H1 (cell line): ENCODE measurements at regions not wholly inside any gene's neighbourhood (a gene's known extent, or its start where the extent isn't known, plus 50 kb on each side); places are given as distances from the start of the nearest gene placed in this dataset.

ENCODE experiments used
- ASH2L ChIP-seq: fragments of 200-600, 300-600 bp; sonication (generic); IDR thresholded peaks from one replicate; pipeline ENCODE4 v1.7.1; 2017; ENCODE audit warnings: low read length
- CHD2 ChIP-seq: IDR thresholded peaks from 2 replicates; pipeline ENCODE4 v1.6.1; 2012; ENCODE audit warnings: low read length, improper control_type of control experiment
- CREB1 ChIP-seq: IDR thresholded peaks from 2 replicates; pipeline ENCODE4 v1.6.1; 2012; ENCODE audit warnings: inconsistent platforms
- EP300 ChIP-seq, 2 experiments: IDR thresholded peaks; 1 replicate in 1 of 2; 2 replicates in 1 of 2; pipeline ENCODE4 v1.6.1; 2011 to 2012; ENCODE audit warnings: low read depth in 2 of 2, low read length in 2 of 2, mild to moderate bottlenecking in 2 of 2, borderline replicate concordance in 1 of 2, inconsistent platforms in 1 of 2, moderate library complexity in 1 of 2
- JUN ChIP-seq: IDR thresholded peaks from 2 replicates; pipeline ENCODE4 v1.6.1; 2011; ENCODE audit warnings: low read depth, mild to moderate bottlenecking, improper control_type of control experiment, low read length
- JUND ChIP-seq: IDR thresholded peaks from 2 replicates; pipeline ENCODE4 v1.6.1; 2011; ENCODE audit warnings: mild to moderate bottlenecking, improper control_type of control experiment, low read length
- POLR2A ChIP-seq, 2 experiments: IDR thresholded peaks; 1 replicate in 1 of 2; 2 replicates in 1 of 2; pipeline ENCODE4 v1.6.1; 2011; ENCODE audit warnings: low read depth in 2 of 2, low read length in 2 of 2, mild to moderate bottlenecking in 2 of 2; ENCODE audit errors: control extremely low read depth in 1 of 2
- RAD21 ChIP-seq, 2 experiments: IDR thresholded peaks in 1 of 2; conservative IDR thresholded peaks in 1 of 2; 2 replicates each; pipeline ENCODE4 v1.6.1; 2011; ENCODE audit warnings: low read depth in 2 of 2, low read length in 2 of 2, improper control_type of control experiment in 1 of 2, inconsistent platforms in 1 of 2, mild to moderate bottlenecking in 1 of 2, moderate library complexity in 1 of 2
- SP2 ChIP-seq: IDR thresholded peaks from 2 replicates; pipeline ENCODE4 v1.6.1; 2012; ENCODE audit warnings: mild to moderate bottlenecking, low read length, inconsistent platforms
- SUZ12 ChIP-seq: fragments of 200-600 bp; sonication (generic); IDR thresholded peaks from 2 replicates; pipeline ENCODE4 v1.6.1; 2012; ENCODE audit warnings: mild to moderate bottlenecking, inconsistent platforms, low read length, moderate library complexity, mixed read lengths
- TF ChIP-seq, protein P1 (sequence below), 3 experiments: IDR thresholded peaks; 1 replicate in 2 of 3; 2 replicates in 1 of 3; pipeline versions ENCODE4 v1.5.1 to v1.6.1; 2011; ENCODE audit warnings: low read length in 3 of 3, mild to moderate bottlenecking in 3 of 3, inconsistent platforms in 2 of 3, low read depth in 1 of 3, moderate library complexity in 1 of 3; ENCODE audit not compliant: insufficient read depth in 1 of 3; ENCODE audit errors: control extremely low read depth in 1 of 3

DNA sequence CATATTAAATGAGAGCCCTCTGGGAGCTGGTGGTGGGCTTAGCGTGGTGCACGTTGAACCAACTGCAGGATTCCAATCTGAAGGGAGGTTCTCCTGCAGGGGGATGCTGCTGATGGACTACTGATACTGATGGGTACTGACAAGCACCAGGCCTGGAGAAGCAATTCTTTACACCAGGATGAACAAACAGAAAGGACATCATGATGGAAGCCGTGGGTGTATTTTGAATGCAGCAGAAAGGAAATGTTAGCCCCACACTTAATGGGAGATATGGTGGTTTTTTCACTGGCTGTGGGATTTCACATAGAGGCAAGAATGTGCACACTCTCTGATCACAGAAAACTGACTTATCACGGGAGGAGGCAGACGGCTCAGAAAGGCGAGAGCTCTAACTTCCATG, 299.7 kb downstream of the TEX29 start:
- no peak for TF ChIP-seq POLR2A (IDR thresholded peaks at IDR 0.05; ENCODE audit: control extremely low read depth in 1 of 2, low read depth in 2 of 2, low read length in 2 of 2)
- TF ChIP-seq, protein P1, sequence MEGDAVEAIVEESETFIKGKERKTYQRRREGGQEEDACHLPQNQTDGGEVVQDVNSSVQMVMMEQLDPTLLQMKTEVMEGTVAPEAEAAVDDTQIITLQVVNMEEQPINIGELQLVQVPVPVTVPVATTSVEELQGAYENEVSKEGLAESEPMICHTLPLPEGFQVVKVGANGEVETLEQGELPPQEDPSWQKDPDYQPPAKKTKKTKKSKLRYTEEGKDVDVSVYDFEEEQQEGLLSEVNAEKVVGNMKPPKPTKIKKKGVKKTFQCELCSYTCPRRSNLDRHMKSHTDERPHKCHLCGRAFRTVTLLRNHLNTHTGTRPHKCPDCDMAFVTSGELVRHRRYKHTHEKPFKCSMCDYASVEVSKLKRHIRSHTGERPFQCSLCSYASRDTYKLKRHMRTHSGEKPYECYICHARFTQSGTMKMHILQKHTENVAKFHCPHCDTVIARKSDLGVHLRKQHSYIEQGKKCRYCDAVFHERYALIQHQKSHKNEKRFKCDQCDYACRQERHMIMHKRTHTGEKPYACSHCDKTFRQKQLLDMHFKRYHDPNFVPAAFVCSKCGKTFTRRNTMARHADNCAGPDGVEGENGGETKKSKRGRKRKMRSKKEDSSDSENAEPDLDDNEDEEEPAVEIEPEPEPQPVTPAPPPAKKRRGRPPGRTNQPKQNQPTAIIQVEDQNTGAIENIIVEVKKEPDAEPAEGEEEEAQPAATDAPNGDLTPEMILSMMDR (IDR thresholded peaks at IDR 0.05; ENCODE audit: control extremely low read depth in 1 of 3, insufficient read depth in 1 of 3, low read depth in 1 of 3, low read length in 3 of 3): no peak
- no peak for TF ChIP-seq JUN
- no peak for TF ChIP-seq CREB1
- no peak for TF ChIP-seq CHD2
- no peak for TF ChIP-seq JUND
- no peak for TF ChIP-seq ASH2L
- TF ChIP-seq EP300 (IDR thresholded peaks at IDR 0.05; ENCODE audit: borderline replicate concordance in 1 of 2, low read depth in 2 of 2, low read length in 2 of 2): no peak
- no peak for TF ChIP-seq SUZ12
- TF ChIP-seq SP2: no peak
- no peak for TF ChIP-seq RAD21 (IDR thresholded peaks at IDR 0.05 in 1 of 2, conservative IDR thresholded peaks at IDR 0.05 in 1 of 2; ENCODE audit: low read depth in 2 of 2, low read length in 2 of 2)
